Erythroblast (primary cell): ENCODE measurements at regions not wholly inside any gene's neighbourhood (a gene's known extent, or its start where the extent isn't known, plus 50 kb on each side); places are given as distances from the start of the nearest gene placed in this dataset.

Experiments
- GATA1 ChIP-seq: IDR thresholded peaks from 2 replicates; pipeline ENCODE4 v1.6.1; 2011; ENCODE audit warnings: low read depth, mild to moderate bottlenecking, control low read depth, low read length, moderate library complexity
- POLR2A ChIP-seq: IDR thresholded peaks from 2 replicates; pipeline ENCODE4 v1.6.1; 2011; ENCODE audit warnings: mild to moderate bottlenecking, low read length

GRCh38 chr1:186739515-186739914 is 59.3 kb upstream of the PTGS2 start:
- TF ChIP-seq POLR2A, result no peak
- no peak for TF ChIP-seq GATA1
